ENCODE measurements at regions not wholly inside any gene's neighbourhood (a gene's known extent, or its start where the extent isn't known, plus 50 kb on each side); places are given as distances from the start of the nearest gene placed in this dataset.

GRCh38 chr3:36095238-36095637, 285.1 kb upstream of the STAC start:
- Histone ChIP-seq H3K4me3 (ENCODE audit: low read length) (no peak overlapping the region), H3K4me1 (ENCODE audit: control insufficient read depth, insufficient read depth, low read length) (no peaks in the 10 kb centered on the region), H3K9ac (ENCODE audit: extremely low read depth, low read length, poor library complexity, severe bottlenecking) (no peak overlapping the region), H3K9me3 (ENCODE audit: control insufficient read depth, low read length) (no peaks in the 10 kb centered on the region), H3K27ac (ENCODE audit: low read depth, low read length) (no peak overlapping the region), H3K36me3 (ENCODE audit: control insufficient read depth, insufficient read depth, low read length) (no peaks in the 10 kb centered on the region), H3K27me3 (ENCODE audit: control insufficient read depth, insufficient read depth, low read length, poor library complexity, severe bottlenecking) (no peaks in the 10 kb centered on the region)
- no peak for TF ChIP-seq CTCF (conservative IDR thresholded peaks at IDR 0.05)
- no peak overlapping the region for H3K27ac Mint-ChIP-seq
- no peak for DNase-seq
- H3K4me3 Mint-ChIP-seq: no peak overlapping the region
- 89 to 92% methylated on average over 3 of the region's 3 CpGs for WGBS, 2 experiments (ENCODE audit: insufficient coverage in 1 of 2, insufficient read length in 1 of 2)
- H3K27me3 Mint-ChIP-seq (ENCODE audit: insufficient read depth): no peaks in the 10 kb centered on the region
- no peaks in the 10 kb centered on the region for H3K36me3 Mint-ChIP-seq (ENCODE audit: low read depth)
- no peaks in the 10 kb centered on the region for H3K4me1 Mint-ChIP-seq
- H3K9me3 Mint-ChIP-seq: no peaks in the 10 kb centered on the region

- Mint-ChIP-seq H3K4me3 (no peak overlapping the region), H3K27ac (no peak overlapping the region), H3K36me3 (ENCODE audit: low read depth) (no peaks in the 10 kb centered on the region), H3K4me1 (no peaks in the 10 kb centered on the region), H3K27me3 (ENCODE audit: insufficient read depth) (no peaks in the 10 kb centered on the region), H3K9me3 (no peaks in the 10 kb centered on the region)
- Histone ChIP-seq H3K4me1 (ENCODE audit: control insufficient read depth, insufficient read depth, low read length) (no peaks in the 10 kb centered on the region), H3K9ac (ENCODE audit: extremely low read depth, low read length, poor library complexity, severe bottlenecking) (no peak overlapping the region), H3K4me3 (ENCODE audit: low read length) (no peak overlapping the region), H3K36me3 (ENCODE audit: control insufficient read depth, insufficient read depth, low read length) (no peaks in the 10 kb centered on the region), H3K9me3 (ENCODE audit: control insufficient read depth, low read length) (no peaks in the 10 kb centered on the region), H3K27me3 (ENCODE audit: control insufficient read depth, insufficient read depth, low read length, poor library complexity, severe bottlenecking) (no peaks in the 10 kb centered on the region), H3K27ac (ENCODE audit: low read depth, low read length) (no peak overlapping the region)
- 94% methylated on average over 2 of the region's 2 CpGs; no CpG with 5 or more reads in 1 of the 2 experiments for WGBS, 2 experiments (ENCODE audit: insufficient coverage in 1 of 2, insufficient read length in 1 of 2)
- TF ChIP-seq CTCF (conservative IDR thresholded peaks at IDR 0.05): no peak
- no peak for DNase-seq
Observed at GRCh38 chr3:36097209-36097608, 283.1 kb upstream of the STAC start.

GRCh38 chr3:36114353-36114752, 266.0 kb upstream of the STAC start:
- no peaks in the 10 kb centered on the region for H3K27me3 Mint-ChIP-seq (ENCODE audit: insufficient read depth)
- Histone ChIP-seq H3K4me3 (ENCODE audit: low read length) (no peak overlapping the region), H3K9me3 (ENCODE audit: control insufficient read depth, low read length) (no peaks in the 10 kb centered on the region), H3K27ac (ENCODE audit: low read depth, low read length) (no peak overlapping the region), H3K27me3 (ENCODE audit: control insufficient read depth, insufficient read depth, low read length, poor library complexity, severe bottlenecking) (no peaks in the 10 kb centered on the region), H3K9ac (ENCODE audit: extremely low read depth, low read length, poor library complexity, severe bottlenecking) (no peak overlapping the region), H3K4me1 (ENCODE audit: control insufficient read depth, insufficient read depth, low read length) (peaks cover 3% of the 10 kb centered on the region), H3K36me3 (ENCODE audit: control insufficient read depth, insufficient read depth, low read length) (no peaks in the 10 kb centered on the region)
- no peaks in the 10 kb centered on the region for H3K9me3 Mint-ChIP-seq
- no peak overlapping the region for H3K27ac Mint-ChIP-seq
- H3K36me3 Mint-ChIP-seq (ENCODE audit: low read depth): no peaks in the 10 kb centered on the region
- H3K4me3 Mint-ChIP-seq: no peak overlapping the region
- no peak for TF ChIP-seq CTCF (conservative IDR thresholded peaks at IDR 0.05)
- H3K4me1 Mint-ChIP-seq: peaks cover 7% of the 10 kb centered on the region
- DNase-seq: no peak
